MG63 (cell line): ENCODE measurements at regions not wholly inside any gene's neighbourhood (a gene's known extent, or its start where the extent isn't known, plus 50 kb on each side); places are given as distances from the start of the nearest gene placed in this dataset.

Source experiments
- DNase-seq: peaks from one replicate; pipeline ENCODE4 v3.0.0-alpha.2; 2020
- H3K27me3 ChIP-seq: fragments of 250-450 bp; sonication (Bioruptor Pico); 2 replicates; pipeline ENCODE4 v1.5.1; 2020; ENCODE audit warnings: mild to moderate bottlenecking, moderate library complexity
- H3K36me3 ChIP-seq: fragments of 250-450 bp; sonication (Bioruptor Pico); 2 replicates; pipeline ENCODE4 v1.5.1; 2020; ENCODE audit warnings: mild to moderate bottlenecking, moderate library complexity
- H3K4me3 ChIP-seq: fragments of 250-450 bp; sonication (Bioruptor Pico); 2 replicates; pipeline ENCODE4 v1.5.1; 2020; ENCODE audit warnings: mild to moderate bottlenecking, moderate library complexity
- H3K9me3 ChIP-seq: fragments of 250-450 bp; sonication (Bioruptor Pico); 2 replicates; pipeline ENCODE4 v1.5.1; 2020; ENCODE audit warnings: mild to moderate bottlenecking, moderate library complexity

DNA sequence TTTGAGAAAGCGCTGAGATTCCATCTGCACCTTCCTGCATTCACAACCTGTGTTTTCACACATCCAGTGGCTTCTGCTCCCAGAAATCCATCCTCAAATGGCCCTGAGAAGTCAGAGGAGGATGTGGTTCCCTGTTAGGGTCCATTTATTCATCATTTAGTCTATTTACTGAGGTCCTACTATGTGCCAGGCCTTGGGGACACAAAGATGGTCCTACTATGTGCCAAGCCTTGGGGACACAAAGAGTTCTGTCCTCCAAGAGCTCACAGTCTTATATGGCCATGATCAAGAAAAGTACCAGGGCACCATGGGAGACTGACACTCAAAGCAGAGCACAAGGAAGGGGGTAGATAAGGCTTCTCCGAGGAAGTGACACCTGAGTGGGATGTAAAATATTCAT lies 147.1 kb upstream of the ATP1B1 start:
- Histone ChIP-seq H3K4me3 (no peak overlapping the region), H3K36me3 (no peaks in the 10 kb centered on the region), H3K27me3 (no peaks in the 10 kb centered on the region), H3K9me3 (no peaks in the 10 kb centered on the region)
- DNase-seq = no peak

- Histone ChIP-seq H3K27me3 (no peaks in the 10 kb centered on the region), H3K9me3 (no peaks in the 10 kb centered on the region), H3K36me3 (no peaks in the 10 kb centered on the region), H3K4me3 (no peak overlapping the region)
- no peak for DNase-seq
These were observed 146.4 kb upstream of the ATP1B1 start for GRCh38 chr1:168960114-168960513.

DNA sequence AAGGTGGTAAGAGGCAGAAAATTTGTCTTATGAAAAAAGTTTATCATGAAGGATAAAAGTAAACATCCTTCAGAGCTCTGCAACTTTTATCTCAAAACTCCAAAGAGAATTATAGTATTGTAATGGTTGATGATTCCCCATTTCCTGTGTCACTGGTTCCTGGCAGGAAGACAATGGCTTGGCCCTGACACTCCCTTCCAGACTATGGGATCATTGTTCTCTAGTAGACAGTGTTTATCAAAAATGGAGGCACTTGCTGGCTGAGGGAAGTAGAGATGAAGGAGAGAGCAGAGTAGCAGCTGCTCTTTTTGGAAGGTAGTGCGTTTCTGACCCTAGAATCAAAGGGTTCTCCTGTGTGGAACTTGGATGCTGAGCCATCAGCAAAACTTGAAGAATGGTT lies 145.9 kb upstream of the ATP1B1 start:
- Histone ChIP-seq H3K9me3 (no peaks in the 10 kb centered on the region), H3K36me3 (no peaks in the 10 kb centered on the region), H3K4me3 (no peak overlapping the region), H3K27me3 (no peaks in the 10 kb centered on the region)
- no peak for DNase-seq

- no peaks in the 10 kb centered on the region for H3K36me3 ChIP-seq
- no peak for DNase-seq
- H3K9me3 ChIP-seq = no peaks in the 10 kb centered on the region
- no peak overlapping the region for H3K4me3 ChIP-seq
- no peaks in the 10 kb centered on the region for H3K27me3 ChIP-seq
These were observed 142.9 kb upstream of the ATP1B1 start for GRCh38 chr1:168963601-168964000.

GRCh38 chr1:168964478-168964877 lies 142.0 kb upstream of the ATP1B1 start:
- H3K27me3 ChIP-seq = no peaks in the 10 kb centered on the region
- DNase-seq = no peak
- H3K4me3 ChIP-seq = no peak overlapping the region
- no peaks in the 10 kb centered on the region for H3K9me3 ChIP-seq
- no peaks in the 10 kb centered on the region for H3K36me3 ChIP-seq

DNA sequence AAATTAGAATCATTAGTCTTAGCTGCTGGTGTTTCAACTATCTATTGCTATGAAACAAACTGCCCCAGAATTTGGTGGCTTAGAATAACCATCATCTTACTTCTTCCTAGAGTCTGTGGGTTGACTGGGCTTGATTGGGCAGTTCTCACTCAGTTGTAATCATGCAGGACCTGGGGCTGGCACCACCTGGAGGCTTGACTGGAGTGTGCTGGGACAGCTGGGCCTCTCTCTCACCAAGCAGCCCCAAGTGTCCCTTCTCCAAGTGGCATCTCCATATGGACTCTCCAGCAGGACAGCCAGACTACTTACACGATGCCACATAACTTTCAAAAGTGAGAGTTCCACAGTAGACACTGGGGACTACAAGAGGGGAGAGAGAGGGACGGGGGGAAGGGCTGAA lies 140.3 kb upstream of the ATP1B1 start:
- DNase-seq = no peak
- Histone ChIP-seq H3K36me3 (no peaks in the 10 kb centered on the region), H3K9me3 (no peaks in the 10 kb centered on the region), H3K27me3 (no peaks in the 10 kb centered on the region), H3K4me3 (no peak overlapping the region)

DNA sequence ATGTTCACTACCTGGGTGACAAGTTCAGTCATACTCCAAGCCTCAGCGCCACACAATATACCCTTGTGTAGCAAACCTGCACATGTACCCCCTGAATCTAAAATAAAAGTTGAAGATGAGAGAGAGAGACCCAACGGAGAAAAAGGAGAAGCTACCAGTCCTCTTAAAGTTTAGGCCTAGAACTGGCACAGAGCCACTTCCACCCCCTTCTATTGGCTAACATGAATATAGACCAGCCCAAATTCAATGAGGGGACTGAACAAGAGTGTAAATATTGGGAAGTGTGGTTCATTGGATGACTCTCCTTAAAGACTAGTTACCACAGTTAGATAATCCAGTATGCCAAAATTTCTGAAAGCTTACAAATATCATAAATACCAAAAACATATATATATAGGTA lies 139.9 kb upstream of the ATP1B1 start:
- H3K4me3 ChIP-seq = no peak overlapping the region
- no peaks in the 10 kb centered on the region for H3K36me3 ChIP-seq
- no peak for DNase-seq
- H3K9me3 ChIP-seq = no peaks in the 10 kb centered on the region
- no peaks in the 10 kb centered on the region for H3K27me3 ChIP-seq

GRCh38 chr1:168970926-168971659 lies 135.4 kb upstream of the ATP1B1 start:
- no peaks in the 10 kb centered on the region for H3K36me3 ChIP-seq
- no peaks in the 10 kb centered on the region for H3K27me3 ChIP-seq
- H3K4me3 ChIP-seq = no peak overlapping the region
- DNase-seq = no peak
- no peaks in the 10 kb centered on the region for H3K9me3 ChIP-seq

- no peak for DNase-seq
- Histone ChIP-seq H3K9me3 (no peaks in the 10 kb centered on the region), H3K27me3 (no peaks in the 10 kb centered on the region), H3K4me3 (no peak overlapping the region), H3K36me3 (no peaks in the 10 kb centered on the region)
These were observed 134.3 kb upstream of the ATP1B1 start for GRCh38 chr1:168972225-168972624.

- Histone ChIP-seq H3K9me3 (no peaks in the 10 kb centered on the region), H3K27me3 (no peaks in the 10 kb centered on the region), H3K4me3 (no peak overlapping the region), H3K36me3 (no peaks in the 10 kb centered on the region)
- DNase-seq = no peak
These were observed 133.6 kb upstream of the ATP1B1 start for GRCh38 chr1:168972887-168973286.

GRCh38 chr1:168974117-168974516 lies 132.4 kb upstream of the ATP1B1 start:
- DNase-seq = no peak
- Histone ChIP-seq H3K9me3 (no peaks in the 10 kb centered on the region), H3K4me3 (no peak overlapping the region), H3K36me3 (no peaks in the 10 kb centered on the region), H3K27me3 (no peaks in the 10 kb centered on the region)

DNA sequence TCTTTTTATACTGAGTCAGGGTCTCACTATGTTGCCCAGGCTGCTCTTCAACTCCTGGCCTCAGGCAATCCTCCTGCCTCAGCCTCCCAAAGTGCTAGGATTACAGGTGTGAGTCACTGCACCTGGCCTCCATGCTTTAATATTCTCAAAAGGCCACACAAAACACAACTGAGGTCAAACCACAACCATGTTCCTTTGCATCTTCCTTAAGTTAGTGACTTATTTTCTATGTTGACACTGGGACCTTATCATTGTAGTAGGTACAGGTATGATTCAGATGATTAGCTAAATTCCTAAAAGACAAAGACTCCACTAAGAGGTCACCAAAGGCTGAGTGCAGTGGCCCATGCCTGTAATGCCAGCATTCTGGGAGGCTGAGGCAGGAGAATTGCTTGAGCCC lies 131.9 kb upstream of the ATP1B1 start:
- DNase-seq = no peak
- Histone ChIP-seq H3K36me3 (no peaks in the 10 kb centered on the region), H3K9me3 (no peaks in the 10 kb centered on the region), H3K4me3 (no peak overlapping the region), H3K27me3 (no peaks in the 10 kb centered on the region)

- Histone ChIP-seq H3K9me3 (no peaks in the 10 kb centered on the region), H3K4me3 (no peak overlapping the region), H3K36me3 (no peaks in the 10 kb centered on the region), H3K27me3 (no peaks in the 10 kb centered on the region)
- DNase-seq = no peak
These were observed 130.2 kb upstream of the ATP1B1 start for GRCh38 chr1:168976267-168976666.

DNA sequence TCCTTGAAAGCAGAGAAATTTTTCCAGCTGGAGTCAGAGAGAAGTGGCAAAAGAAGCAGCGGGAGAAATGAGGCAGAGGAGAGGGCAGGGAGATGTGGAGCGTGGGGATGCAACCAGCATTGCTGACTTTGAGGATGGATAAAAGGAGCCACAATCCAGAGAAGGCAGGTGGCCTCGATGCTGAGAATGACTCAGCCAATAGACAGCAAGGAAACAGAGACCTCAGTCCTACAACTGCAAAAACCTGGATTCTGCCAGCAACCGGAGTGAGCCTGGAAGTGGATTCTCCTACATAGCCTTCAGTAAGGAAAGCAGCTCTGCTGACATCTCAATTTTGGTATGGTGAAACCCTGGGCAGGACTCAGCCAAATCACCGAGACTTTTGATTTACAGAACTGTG lies 128.9 kb upstream of the ATP1B1 start:
- no peak for DNase-seq
- no peaks in the 10 kb centered on the region for H3K27me3 ChIP-seq
- H3K36me3 ChIP-seq = no peaks in the 10 kb centered on the region
- no peaks in the 10 kb centered on the region for H3K9me3 ChIP-seq
- no peak overlapping the region for H3K4me3 ChIP-seq

DNA sequence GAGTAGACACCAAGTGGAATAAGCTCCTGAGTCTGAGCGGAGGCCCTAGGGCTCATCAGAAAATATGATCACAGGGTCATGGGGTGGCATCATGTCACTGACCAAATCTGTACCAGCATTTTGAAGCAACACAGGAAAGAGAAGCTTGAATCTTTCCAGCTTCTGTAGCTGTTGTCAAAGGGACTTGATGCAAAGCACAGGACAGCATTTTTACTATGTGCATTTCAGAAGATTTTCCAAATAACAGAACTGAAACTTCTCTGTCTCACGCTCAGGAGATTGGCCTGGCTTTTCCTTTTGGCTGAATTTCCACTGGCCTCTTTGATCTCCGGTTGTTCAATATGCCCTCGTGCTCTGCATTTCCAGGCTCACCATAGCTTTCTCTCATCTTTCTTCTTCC lies 127.2 kb upstream of the ATP1B1 start:
- Histone ChIP-seq H3K9me3 (no peaks in the 10 kb centered on the region), H3K36me3 (no peaks in the 10 kb centered on the region), H3K27me3 (no peaks in the 10 kb centered on the region; the same call in 1 of the 2 replicates), H3K4me3 (no peak overlapping the region)
- DNase-seq = no peak

DNA sequence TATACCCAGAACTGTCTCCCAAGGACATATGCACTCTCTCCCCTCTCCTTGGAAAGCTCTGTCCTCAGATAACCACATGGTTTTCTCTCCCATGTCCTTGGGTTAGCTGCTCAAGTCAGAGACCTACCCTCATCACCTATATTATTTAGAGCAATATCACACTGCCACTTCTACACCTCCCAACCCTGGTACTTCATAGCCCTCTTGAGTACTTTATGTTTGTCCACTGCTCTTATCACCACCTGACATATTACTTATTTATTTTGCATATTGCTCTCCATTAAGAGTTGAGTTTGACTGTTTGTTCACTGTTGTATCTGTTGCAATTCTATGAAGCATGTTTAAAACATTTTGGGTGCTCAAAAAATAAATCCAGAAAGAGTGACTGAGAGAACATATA lies 126.3 kb upstream of the ATP1B1 start:
- no peak for DNase-seq
- Histone ChIP-seq H3K36me3 (no peaks in the 10 kb centered on the region), H3K9me3 (no peaks in the 10 kb centered on the region), H3K27me3 (no peaks in the 10 kb centered on the region; the same call in 1 of the 2 replicates), H3K4me3 (no peak overlapping the region)

DNA sequence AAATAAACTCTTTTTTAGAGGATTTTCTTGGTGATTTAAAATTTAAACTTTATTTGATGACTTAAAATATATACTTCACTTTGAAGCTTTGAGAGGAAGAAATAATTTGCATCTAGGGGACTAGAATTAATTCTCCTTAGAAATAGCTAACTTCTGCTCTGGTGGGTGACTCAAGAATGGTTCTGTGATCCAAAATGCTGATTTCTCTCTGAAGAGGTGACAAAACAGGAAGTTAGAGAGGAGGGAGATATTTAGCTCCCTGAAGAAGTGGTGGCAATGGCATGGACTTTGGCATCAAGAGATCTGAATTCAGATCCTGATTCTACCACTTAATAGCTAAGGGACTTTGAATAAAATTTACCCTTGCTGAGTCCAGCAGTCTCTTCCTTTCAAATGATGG lies 125.8 kb upstream of the ATP1B1 start:
- no peaks in the 10 kb centered on the region for H3K36me3 ChIP-seq

DNA sequence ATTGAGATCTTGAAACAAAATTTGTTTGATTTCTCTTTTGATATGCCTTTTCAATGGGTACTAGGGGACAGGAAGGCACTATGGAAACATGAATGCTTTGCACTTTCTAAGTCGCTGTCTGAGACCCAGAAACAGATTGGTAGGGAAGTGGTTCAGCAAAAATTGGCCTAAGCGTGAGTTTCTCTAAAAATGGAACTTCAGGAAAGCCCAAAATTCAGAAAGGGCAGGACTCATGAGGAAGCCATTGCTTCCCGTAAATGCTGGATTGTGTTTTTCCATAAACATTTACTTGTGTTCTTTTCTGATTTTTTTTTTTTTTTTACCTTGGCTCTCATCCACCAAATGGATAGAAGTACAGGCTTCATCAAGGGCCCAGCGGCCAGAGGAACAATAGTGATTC lies 123.7 kb upstream of the ATP1B1 start:
- no peak overlapping the region for H3K4me3 ChIP-seq
- H3K27me3 ChIP-seq = no peaks in the 10 kb centered on the region; the same call in 1 of the 2 replicates
- no peak for DNase-seq
- H3K36me3 ChIP-seq = no peaks in the 10 kb centered on the region
- H3K9me3 ChIP-seq = no peaks in the 10 kb centered on the region

More for the DNA sequence above, 125.8 kb upstream of the ATP1B1 start:
- DNase-seq = no peak
- Histone ChIP-seq H3K27me3 (no peaks in the 10 kb centered on the region; the same call in 1 of the 2 replicates), H3K9me3 (no peaks in the 10 kb centered on the region), H3K4me3 (no peak overlapping the region)

DNA sequence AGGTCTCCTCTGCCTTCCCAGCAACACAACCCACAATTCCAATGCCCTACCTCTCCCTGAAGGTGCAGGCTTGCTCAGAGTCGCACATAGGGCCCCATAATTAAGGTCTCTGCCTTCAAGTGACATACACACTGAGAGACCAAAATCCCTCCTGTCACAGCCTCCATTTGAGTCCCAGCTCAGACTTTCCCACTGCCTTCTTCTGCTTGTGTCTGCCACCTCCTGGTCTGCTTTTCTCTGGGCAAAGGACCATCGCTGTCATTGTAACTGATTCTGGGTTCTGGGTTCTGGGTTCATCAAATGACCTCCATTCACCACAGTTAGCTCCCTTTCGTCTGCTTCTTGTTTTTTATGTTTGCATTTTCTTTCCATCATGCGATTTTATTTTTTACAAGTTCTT lies 119.2 kb upstream of the ATP1B1 start:
- DNase-seq = no peak
- Histone ChIP-seq H3K4me3 (no peak overlapping the region), H3K27me3 (peaks cover 5% of the 10 kb centered on the region; the same call in 1 of the 2 replicates), H3K36me3 (no peaks in the 10 kb centered on the region), H3K9me3 (no peaks in the 10 kb centered on the region)
